Parathyroid adenoma (tissue), 2 donors: ENCODE measurements at regions not wholly inside any gene's neighbourhood (a gene's known extent, or its start where the extent isn't known, plus 50 kb on each side); places are given as distances from the start of the nearest gene placed in this dataset.

Experiments used
- H2AFZ ChIP-seq: fragments of 300-600 bp; sonication (generic); one replicate; pipeline ENCODE4 v1.7.0; 2017; ENCODE audit warnings: antibody characterized with exemption, mild to moderate bottlenecking
- H3K27ac ChIP-seq: fragments of 300-600 bp; sonication (generic); one replicate; pipeline ENCODE4 v1.7.0; 2017
- H3K27me3 ChIP-seq: fragments of 300-600 bp; sonication (generic); one replicate; pipeline ENCODE4 v1.7.0; 2017; ENCODE audit warnings: low read length; ENCODE audit not compliant: control insufficient read depth, insufficient read depth
- H3K36me3 ChIP-seq: fragments of 300-600 bp; sonication (generic); one replicate; pipeline ENCODE4 v1.7.0; 2017; ENCODE audit warnings: low read length; ENCODE audit not compliant: control insufficient read depth, insufficient read depth
- H3K4me1 ChIP-seq: fragments of 300-600 bp; sonication (generic); one replicate; pipeline ENCODE4 v1.7.0; 2017; ENCODE audit warnings: control low read depth
- H3K4me2 ChIP-seq: fragments of 300-600 bp; sonication (generic); one replicate; pipeline ENCODE4 v1.7.0; 2017; ENCODE audit warnings: low read length
- H3K4me3 ChIP-seq: fragments of 300-600 bp; sonication (generic); one replicate; pipeline ENCODE4 v1.7.0; 2017; ENCODE audit warnings: low read depth, low read length
- H3K79me2 ChIP-seq: fragments of 300-600 bp; sonication (generic); one replicate; pipeline ENCODE4 v1.7.0; 2017; ENCODE audit warnings: control low read depth
- H3K9ac ChIP-seq: fragments of 300-600 bp; sonication (generic); one replicate; pipeline ENCODE4 v1.7.0; 2017; ENCODE audit warnings: mild to moderate bottlenecking
- H3K9me3 ChIP-seq: fragments of 300-600 bp; sonication (generic); one replicate; pipeline ENCODE4 v1.7.0; 2017; ENCODE audit warnings: low read length; ENCODE audit not compliant: control insufficient read depth
- CTCF ChIP-seq: fragments of 300-600 bp; sonication (generic); IDR thresholded peaks from one replicate; pipeline ENCODE4 v1.7.0; 2017; ENCODE audit warnings: antibody characterized with exemption, mild to moderate bottlenecking
- donor health status: primary hyperparathyroidism.

GRCh38 chr5:167514461-167514860 is 777.0 kb upstream of the WWC1 start:
- Histone ChIP-seq H2AFZ (no peak overlapping the region), H3K9me3 (no peaks in the 10 kb centered on the region), H3K79me2 (no peaks in the 10 kb centered on the region), H3K27ac (no peak overlapping the region), H3K27me3 (no peaks in the 10 kb centered on the region), H3K36me3 (no peaks in the 10 kb centered on the region), H3K4me3 (no peak overlapping the region), H3K4me2 (no peak overlapping the region), H3K9ac (no peak overlapping the region), H3K4me1 (no peaks in the 10 kb centered on the region)
- no peak for TF ChIP-seq CTCF

GRCh38 chr5:167525004-167525403 is 766.4 kb upstream of the WWC1 start:
- no peaks in the 10 kb centered on the region for H3K27me3 ChIP-seq
- no peak overlapping the region for H3K9ac ChIP-seq
- no peak for TF ChIP-seq CTCF
- H3K4me1 ChIP-seq, result no peaks in the 10 kb centered on the region
- no peak overlapping the region for H3K27ac ChIP-seq
- no peak overlapping the region for H2AFZ ChIP-seq
- no peak overlapping the region for H3K4me3 ChIP-seq
- no peaks in the 10 kb centered on the region for H3K79me2 ChIP-seq
- no peaks in the 10 kb centered on the region for H3K36me3 ChIP-seq
- H3K4me2 ChIP-seq, result no peak overlapping the region
- no peaks in the 10 kb centered on the region for H3K9me3 ChIP-seq

GRCh38 chr5:167528651-167529050 is 762.8 kb upstream of the WWC1 start:
- H3K79me2 ChIP-seq, result no peaks in the 10 kb centered on the region
- H3K4me1 ChIP-seq, result no peaks in the 10 kb centered on the region
- no peak overlapping the region for H3K9ac ChIP-seq
- no peaks in the 10 kb centered on the region for H3K9me3 ChIP-seq
- H2AFZ ChIP-seq, result no peak overlapping the region
- no peaks in the 10 kb centered on the region for H3K27me3 ChIP-seq
- H3K27ac ChIP-seq, result no peak overlapping the region
- no peak overlapping the region for H3K4me3 ChIP-seq
- H3K36me3 ChIP-seq, result no peaks in the 10 kb centered on the region
- TF ChIP-seq CTCF, result no peak
- H3K4me2 ChIP-seq, result no peak overlapping the region

- no peak for TF ChIP-seq CTCF
- H3K9ac ChIP-seq, result no peak overlapping the region
These were observed 760.9 kb upstream of the WWC1 start for GRCh38 chr5:167530548-167530947.

More at GRCh38 chr5:167530548-167530947, 760.9 kb upstream of the WWC1 start:
- Histone ChIP-seq H3K79me2 (no peaks in the 10 kb centered on the region), H3K27ac (no peak overlapping the region), H3K27me3 (no peaks in the 10 kb centered on the region), H3K9me3 (no peaks in the 10 kb centered on the region), H3K4me2 (no peak overlapping the region), H3K4me1 (no peaks in the 10 kb centered on the region), H3K36me3 (no peaks in the 10 kb centered on the region), H2AFZ (no peak overlapping the region), H3K4me3 (no peak overlapping the region)
